Gastrocnemius medialis (tissue), 4 donors: ENCODE measurements at regions not wholly inside any gene's neighbourhood (a gene's known extent, or its start where the extent isn't known, plus 50 kb on each side); places are given as distances from the start of the nearest gene placed in this dataset.

Source experiments
- ATAC-seq, 2 donors: fragments of 150-250 bp; one replicate each; pipeline ENCODE4 v1.9.1; 2016
- DNase-seq, 2 donors: peaks; one replicate each; pipeline ENCODE4 v3.0.0-alpha.2; 2019
- H3K27ac ChIP-seq, 4 donors: fragments of 200-600 bp; sonication (generic); 1 replicate in 1 of 4; 2 replicates in 3 of 4; pipeline ENCODE4 v1.5.1; 2016 to 2018; ENCODE audit warnings: mild to moderate bottlenecking in 2 of 4, moderate library complexity in 1 of 4
- H3K27me3 ChIP-seq, 3 donors: fragments of 200-600 bp; sonication (generic) in 2 of 3; 1 replicate in 1 of 3; 2 replicates in 2 of 3; pipeline versions ENCODE4 v1.5.1 to v1.6.0; 2016 to 2019; ENCODE audit warnings: mild to moderate bottlenecking in 1 of 3, moderate library complexity in 1 of 3
- H3K36me3 ChIP-seq, 2 donors: fragments of 200-600 bp; sonication (generic) in 1 of 2; one replicate each; pipeline ENCODE4 v1.5.1; 2017 to 2018
- H3K4me1 ChIP-seq, 2 donors: fragments of 200-600 bp; sonication (generic) in 1 of 2; one replicate each; pipeline ENCODE4 v1.5.1; 2016 to 2017; ENCODE audit warnings: mild to moderate bottlenecking in 2 of 2
- H3K4me3 ChIP-seq, 4 donors: fragments of 200-600 bp; sonication (generic) in 3 of 4; 1 replicate in 1 of 4; 2 replicates in 3 of 4; pipeline ENCODE4 v1.5.1; 2016 to 2019; ENCODE audit warnings: mild to moderate bottlenecking in 2 of 4
- H3K9me3 ChIP-seq, 3 donors: fragments of 200-600 bp; sonication (generic) in 2 of 3; 1 replicate in 1 of 3; 2 replicates in 2 of 3; pipeline ENCODE4 v1.5.1; 2016 to 2019
- CTCF ChIP-seq, 5 experiments: fragments of 450-650 bp in 3 of 5; fragments of 200-600 bp in 2 of 5; sonication (generic) in 2 of 5; IDR thresholded peaks in 4 of 5; conservative IDR thresholded peaks in 1 of 5; 1 replicate in 4 of 5; 2 replicates in 1 of 5; pipeline ENCODE4 v1.5.1; 2016 to 2019; ENCODE audit warnings: antibody characterized with exemption in 5 of 5, mild to moderate bottlenecking in 3 of 5, moderate library complexity in 3 of 5
- POLR2A ChIP-seq, 2 donors: fragments of 450-650 bp; IDR thresholded peaks; one replicate each; pipeline ENCODE4 v1.6.1; 2017; ENCODE audit warnings: antibody characterized with exemption in 2 of 2, mild to moderate bottlenecking in 2 of 2, moderate library complexity in 2 of 2
- in situ Hi-C, 4 donors: fragments of 200-750 bp; cut with MboI; loops; one replicate each; pipeline versions ENCODE4 v1.15.0 to v1.8.0; 2017; ENCODE audit warnings: low sequenced_read_pairs in 4 of 4
- intact Hi-C: fragments of 100-400 bp; cut with DNase I; formaldehyde crosslinking; loops from one replicate; pipeline ENCODE4 v1.15.1; 2023; ENCODE audit warnings: low total_unique reads

GRCh38 chr5:4148009-4148408 lies 552.4 kb downstream of the IRX1 start:
- Histone ChIP-seq H3K4me3 (no peak overlapping the region), H3K27ac (no peak overlapping the region), H3K4me1 (no peaks in the 10 kb centered on the region), H3K27me3 (no peaks in the 10 kb centered on the region), H3K36me3 (no peaks in the 10 kb centered on the region), H3K9me3 (no peaks in the 10 kb centered on the region)
- in situ Hi-C loops (no loop called here), intact Hi-C loops (no loop called here)
- ATAC-seq, result no peak
- TF ChIP-seq CTCF (IDR thresholded peaks at IDR 0.05 in 4 of 5, conservative IDR thresholded peaks at IDR 0.05 in 1 of 5) (no peak), POLR2A (IDR thresholded peaks at IDR 0.05) (no peak)
- no peak for DNase-seq

GRCh38 chr5:4150067-4150466 lies 554.4 kb downstream of the IRX1 start:
- ATAC-seq (no peak), DNase-seq (no peak)
- no peaks in the 10 kb centered on the region for H3K27me3 ChIP-seq
- H3K27ac ChIP-seq, result no peak overlapping the region
- H3K4me1 ChIP-seq, result no peaks in the 10 kb centered on the region
- TF ChIP-seq POLR2A (IDR thresholded peaks at IDR 0.05) (no peak), CTCF (IDR thresholded peaks at IDR 0.05 in 4 of 5, conservative IDR thresholded peaks at IDR 0.05 in 1 of 5) (no peak)
- no peak overlapping the region for H3K4me3 ChIP-seq
- no peaks in the 10 kb centered on the region for H3K36me3 ChIP-seq
- in situ Hi-C loops (no loop called here), intact Hi-C loops (no loop called here)
- H3K9me3 ChIP-seq, result no peaks in the 10 kb centered on the region

GRCh38 chr5:4156153-4156552 lies 560.5 kb downstream of the IRX1 start:
- Histone ChIP-seq H3K9me3 (no peaks in the 10 kb centered on the region), H3K27ac (no peak overlapping the region), H3K27me3 (no peaks in the 10 kb centered on the region), H3K4me3 (no peak overlapping the region), H3K36me3 (no peaks in the 10 kb centered on the region), H3K4me1 (no peaks in the 10 kb centered on the region)
- ATAC-seq (no peak), DNase-seq (no peak)
- TF ChIP-seq CTCF (IDR thresholded peaks at IDR 0.05 in 4 of 5, conservative IDR thresholded peaks at IDR 0.05 in 1 of 5) (no peak), POLR2A (IDR thresholded peaks at IDR 0.05) (no peak)
- in situ Hi-C loops (no loop called here), intact Hi-C loops (no loop called here)

GRCh38 chr5:4156889-4157288 lies 561.3 kb downstream of the IRX1 start:
- no peak overlapping the region for H3K27ac ChIP-seq
- TF ChIP-seq CTCF (IDR thresholded peaks at IDR 0.05 in 4 of 5, conservative IDR thresholded peaks at IDR 0.05 in 1 of 5) (no peak), POLR2A (IDR thresholded peaks at IDR 0.05) (no peak)
- H3K4me3 ChIP-seq, result no peak overlapping the region
- ATAC-seq (no peak), DNase-seq (no peak)
- no peaks in the 10 kb centered on the region for H3K9me3 ChIP-seq
- intact Hi-C loops (no loop called here), in situ Hi-C loops (no loop called here)
- H3K27me3 ChIP-seq, result no peaks in the 10 kb centered on the region
- H3K4me1 ChIP-seq, result no peaks in the 10 kb centered on the region
- H3K36me3 ChIP-seq, result no peaks in the 10 kb centered on the region

- H3K36me3 ChIP-seq, result no peaks in the 10 kb centered on the region
- H3K4me1 ChIP-seq, result no peaks in the 10 kb centered on the region
- no peaks in the 10 kb centered on the region for H3K27me3 ChIP-seq
- H3K9me3 ChIP-seq, result no peaks in the 10 kb centered on the region
- in situ Hi-C loops (no loop called here), intact Hi-C loops (no loop called here)
- ATAC-seq (no peak), DNase-seq (no peak)
- no peak overlapping the region for H3K27ac ChIP-seq
- no peak for TF ChIP-seq CTCF (IDR thresholded peaks at IDR 0.05 in 4 of 5, conservative IDR thresholded peaks at IDR 0.05 in 1 of 5)
- no peak for TF ChIP-seq POLR2A (IDR thresholded peaks at IDR 0.05)
- H3K4me3 ChIP-seq, result no peak overlapping the region
Measured at GRCh38 chr5:4158750-4159447, 563.3 kb downstream of the IRX1 start.
